Glutamatergic neuron (in vitro differentiated cells): ENCODE measurements at regions not wholly inside any gene's neighbourhood (a gene's known extent, or its start where the extent isn't known, plus 50 kb on each side); places are given as distances from the start of the nearest gene placed in this dataset.

Experiments
- DNase-seq: peaks from one replicate; pipeline ENCODE4 v3.0.0; 2022
- H3K27ac Mint-ChIP-seq: one replicate; pipeline ENCODE4 v1.8.0; 2020; ENCODE audit warnings: mild to moderate bottlenecking, mixed read lengths, inconsistent platforms; ENCODE audit not compliant: unreplicated experiment
- H3K27me3 Mint-ChIP-seq: one replicate; pipeline ENCODE4 v1.8.0; 2020; ENCODE audit warnings: mild to moderate bottlenecking, moderate library complexity, mixed read lengths, inconsistent platforms; ENCODE audit not compliant: unreplicated experiment
- H3K36me3 Mint-ChIP-seq: one replicate; pipeline ENCODE4 v1.8.0; 2020; ENCODE audit warnings: mild to moderate bottlenecking, mixed read lengths, inconsistent platforms; ENCODE audit not compliant: unreplicated experiment
- H3K4me1 Mint-ChIP-seq: one replicate; pipeline ENCODE4 v1.8.0; 2020; ENCODE audit warnings: mild to moderate bottlenecking, low read depth, mixed read lengths, inconsistent platforms; ENCODE audit not compliant: unreplicated experiment
- H3K4me3 Mint-ChIP-seq: one replicate; pipeline ENCODE4 v1.8.0; 2020; ENCODE audit warnings: mild to moderate bottlenecking, mixed read lengths, inconsistent platforms; ENCODE audit not compliant: unreplicated experiment
- H3K9me3 Mint-ChIP-seq: one replicate; pipeline ENCODE4 v1.8.0; 2020; ENCODE audit warnings: mild to moderate bottlenecking, moderate library complexity, mixed read lengths, inconsistent platforms; ENCODE audit not compliant: unreplicated experiment
- TF ChIP-seq, protein P1 (sequence below): fragments of 200-600 bp; sonication (generic); IDR thresholded peaks from one replicate; pipeline ENCODE4 v1.5.0; 2021; ENCODE audit not compliant: partially characterized antibody, unreplicated experiment

DNA sequence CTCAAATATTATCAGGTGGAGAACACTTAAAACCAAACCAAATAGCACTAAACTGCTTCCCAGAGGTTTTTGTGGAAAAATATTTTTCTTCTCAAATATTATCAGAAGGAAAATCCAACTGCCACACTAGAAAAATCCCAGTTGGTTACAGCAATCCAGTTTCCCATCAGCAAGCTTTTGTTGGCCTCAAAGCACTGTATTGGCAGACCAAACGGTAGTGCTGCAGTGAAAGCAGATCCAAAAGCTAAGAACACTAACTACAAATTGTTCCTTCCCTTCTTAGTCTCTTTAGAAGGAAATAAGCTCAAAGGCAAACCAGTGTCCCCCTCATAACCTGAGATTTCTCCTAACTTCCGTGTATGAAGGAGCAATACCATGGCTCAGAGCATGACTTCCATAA is 105.3 kb downstream of the TRIM36 start:
- no peaks in the 10 kb centered on the region for H3K36me3 Mint-ChIP-seq
- TF ChIP-seq, protein P1, sequence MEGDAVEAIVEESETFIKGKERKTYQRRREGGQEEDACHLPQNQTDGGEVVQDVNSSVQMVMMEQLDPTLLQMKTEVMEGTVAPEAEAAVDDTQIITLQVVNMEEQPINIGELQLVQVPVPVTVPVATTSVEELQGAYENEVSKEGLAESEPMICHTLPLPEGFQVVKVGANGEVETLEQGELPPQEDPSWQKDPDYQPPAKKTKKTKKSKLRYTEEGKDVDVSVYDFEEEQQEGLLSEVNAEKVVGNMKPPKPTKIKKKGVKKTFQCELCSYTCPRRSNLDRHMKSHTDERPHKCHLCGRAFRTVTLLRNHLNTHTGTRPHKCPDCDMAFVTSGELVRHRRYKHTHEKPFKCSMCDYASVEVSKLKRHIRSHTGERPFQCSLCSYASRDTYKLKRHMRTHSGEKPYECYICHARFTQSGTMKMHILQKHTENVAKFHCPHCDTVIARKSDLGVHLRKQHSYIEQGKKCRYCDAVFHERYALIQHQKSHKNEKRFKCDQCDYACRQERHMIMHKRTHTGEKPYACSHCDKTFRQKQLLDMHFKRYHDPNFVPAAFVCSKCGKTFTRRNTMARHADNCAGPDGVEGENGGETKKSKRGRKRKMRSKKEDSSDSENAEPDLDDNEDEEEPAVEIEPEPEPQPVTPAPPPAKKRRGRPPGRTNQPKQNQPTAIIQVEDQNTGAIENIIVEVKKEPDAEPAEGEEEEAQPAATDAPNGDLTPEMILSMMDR, result no peak
- no peak overlapping the region for H3K4me3 Mint-ChIP-seq
- no peak for DNase-seq
- no peak overlapping the region for H3K27ac Mint-ChIP-seq
- H3K4me1 Mint-ChIP-seq, result peaks cover 2% of the 10 kb centered on the region
- no peaks in the 10 kb centered on the region for H3K9me3 Mint-ChIP-seq
- no peaks in the 10 kb centered on the region for H3K27me3 Mint-ChIP-seq

DNA sequence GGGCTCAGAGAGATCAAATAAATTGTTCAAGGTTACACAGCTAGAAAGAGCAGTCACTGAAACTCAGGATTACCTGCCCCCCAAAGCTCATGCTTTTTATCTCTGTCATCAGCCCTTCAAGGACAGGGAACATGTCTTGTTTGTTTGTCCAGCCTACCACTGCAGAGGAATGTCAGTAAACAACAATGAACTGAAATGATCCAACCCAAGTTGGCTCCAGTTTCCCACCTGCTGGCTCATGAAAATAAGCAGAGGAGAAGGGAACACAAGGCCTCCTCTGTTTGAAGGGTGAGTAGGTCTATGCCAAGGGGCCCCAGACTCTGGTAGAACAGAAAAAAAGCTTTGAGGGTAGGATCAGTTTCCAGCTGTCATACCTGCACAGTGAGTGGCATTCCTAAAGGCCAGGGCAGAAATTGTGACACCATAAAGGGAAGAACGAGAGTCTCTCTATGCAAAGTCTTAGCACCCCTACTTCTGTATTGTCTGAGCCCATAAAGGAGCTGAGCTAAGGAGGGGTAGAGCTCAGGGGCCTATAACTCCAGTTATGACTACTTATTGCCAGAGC is 115.2 kb downstream of the TRIM36 start:
- H3K4me1 Mint-ChIP-seq, result no peaks in the 10 kb centered on the region
- TF ChIP-seq, protein P1, result no peak
- no peak overlapping the region for H3K27ac Mint-ChIP-seq
- DNase-seq, result no peak
- H3K36me3 Mint-ChIP-seq, result no peaks in the 10 kb centered on the region
- H3K4me3 Mint-ChIP-seq, result no peak overlapping the region
- no peaks in the 10 kb centered on the region for H3K9me3 Mint-ChIP-seq
- H3K27me3 Mint-ChIP-seq, result peaks cover 2% of the 10 kb centered on the region

DNA sequence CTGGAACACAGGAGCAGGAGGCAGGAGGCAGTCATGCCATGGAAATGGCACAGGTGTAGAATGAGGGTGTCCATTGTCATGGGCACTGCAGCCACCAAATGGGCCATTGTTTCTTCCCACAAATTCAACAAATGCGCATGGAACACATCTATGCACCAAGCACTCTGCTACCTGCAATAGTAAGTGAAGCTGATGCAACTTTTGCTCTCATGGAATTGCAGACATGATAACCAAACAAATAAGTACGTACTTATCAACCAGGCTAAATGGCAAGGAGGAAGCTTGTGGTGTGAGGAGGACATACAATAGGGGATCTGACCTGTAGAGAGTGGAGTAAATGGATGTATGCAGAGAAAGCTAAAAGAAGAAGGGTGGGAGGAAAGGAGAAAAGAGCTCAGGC is 116.8 kb downstream of the TRIM36 start:
- no peak overlapping the region for H3K27ac Mint-ChIP-seq
- H3K9me3 Mint-ChIP-seq, result peaks cover 2% of the 10 kb centered on the region
- no peaks in the 10 kb centered on the region for H3K36me3 Mint-ChIP-seq
- DNase-seq, result no peak
- no peak overlapping the region for H3K4me3 Mint-ChIP-seq
- H3K4me1 Mint-ChIP-seq, result no peaks in the 10 kb centered on the region
- TF ChIP-seq, protein P1, result no peak
- peaks cover 4% of the 10 kb centered on the region for H3K27me3 Mint-ChIP-seq

DNA sequence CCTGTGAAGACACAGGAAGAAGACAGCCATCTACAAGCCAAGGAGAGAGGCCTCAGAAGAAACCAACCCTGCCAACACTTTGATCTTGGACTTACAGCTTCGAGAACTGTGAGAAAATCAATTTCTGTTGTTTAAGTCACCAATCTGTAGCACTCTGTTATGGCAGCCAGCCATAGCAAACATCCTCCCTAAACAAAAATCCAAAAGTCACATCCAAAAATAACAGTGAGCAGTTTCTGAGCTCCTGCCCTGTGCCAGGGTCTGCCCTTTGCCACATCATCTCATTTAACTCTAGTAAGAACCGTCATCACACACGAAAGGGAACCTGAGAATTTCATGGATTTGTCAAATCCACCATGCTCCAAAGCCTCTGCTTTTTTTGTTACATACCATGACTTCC is 118.8 kb downstream of the TRIM36 start:
- TF ChIP-seq, protein P1, result no peak
- no peak for DNase-seq
- Mint-ChIP-seq H3K27ac (no peak overlapping the region), H3K36me3 (no peaks in the 10 kb centered on the region), H3K4me3 (no peak overlapping the region), H3K9me3 (peaks cover 2% of the 10 kb centered on the region), H3K4me1 (no peaks in the 10 kb centered on the region), H3K27me3 (peaks cover 4% of the 10 kb centered on the region)

DNA sequence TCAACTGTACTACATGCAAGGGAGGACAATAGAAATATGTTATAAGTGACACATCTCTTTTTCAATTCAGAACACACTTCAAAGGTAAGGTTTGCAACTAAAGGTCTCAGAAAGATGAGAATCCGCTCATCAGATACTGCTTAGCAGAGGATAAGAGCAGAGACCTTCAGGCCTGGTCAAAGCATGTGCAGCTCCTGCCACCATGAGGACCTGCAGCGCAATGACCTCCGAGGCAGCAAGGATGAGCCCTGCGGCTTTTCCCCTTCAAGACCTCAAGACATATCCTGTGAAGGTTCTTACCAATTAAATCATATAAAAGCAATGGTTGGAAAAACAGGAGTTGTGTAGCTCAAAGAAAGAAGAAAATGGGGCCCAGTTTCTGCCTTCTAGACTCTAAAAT is 135.8 kb downstream of the TRIM36 start:
- H3K4me1 Mint-ChIP-seq, result no peaks in the 10 kb centered on the region
- DNase-seq, result peak; percentile 28
- no peaks in the 10 kb centered on the region for H3K36me3 Mint-ChIP-seq
- peaks cover 2% of the 10 kb centered on the region for H3K27me3 Mint-ChIP-seq
- TF ChIP-seq, protein P1, result no peak
- H3K4me3 Mint-ChIP-seq, result no peak overlapping the region
- H3K27ac Mint-ChIP-seq, result no peak overlapping the region
- no peaks in the 10 kb centered on the region for H3K9me3 Mint-ChIP-seq
